GM19043 (cell line): ENCODE measurements at regions not wholly inside any gene's neighbourhood (a gene's known extent, or its start where the extent isn't known, plus 50 kb on each side); places are given as distances from the start of the nearest gene placed in this dataset.
"Not testable (repeated sequence)": the region's sequence is repeated elsewhere in the genome, so short reads cannot be mapped to it uniquely, and the experiment has no call there.

Source experiments
- ATAC-seq: cut with Tn5 transposase; IDR thresholded peaks from one replicate; pipeline ENCODE4 v1.9.1; 2021; ENCODE audit warnings: low read depth; ENCODE audit not compliant: unreplicated experiment

GRCh38 chr14:88064841-88065240 lies 59.9 kb downstream of the GPR65 start:
- no peak for ATAC-seq

- no peak for ATAC-seq
Observed at GRCh38 chr14:88069677-88070076, 64.7 kb downstream of the GPR65 start.

DNA sequence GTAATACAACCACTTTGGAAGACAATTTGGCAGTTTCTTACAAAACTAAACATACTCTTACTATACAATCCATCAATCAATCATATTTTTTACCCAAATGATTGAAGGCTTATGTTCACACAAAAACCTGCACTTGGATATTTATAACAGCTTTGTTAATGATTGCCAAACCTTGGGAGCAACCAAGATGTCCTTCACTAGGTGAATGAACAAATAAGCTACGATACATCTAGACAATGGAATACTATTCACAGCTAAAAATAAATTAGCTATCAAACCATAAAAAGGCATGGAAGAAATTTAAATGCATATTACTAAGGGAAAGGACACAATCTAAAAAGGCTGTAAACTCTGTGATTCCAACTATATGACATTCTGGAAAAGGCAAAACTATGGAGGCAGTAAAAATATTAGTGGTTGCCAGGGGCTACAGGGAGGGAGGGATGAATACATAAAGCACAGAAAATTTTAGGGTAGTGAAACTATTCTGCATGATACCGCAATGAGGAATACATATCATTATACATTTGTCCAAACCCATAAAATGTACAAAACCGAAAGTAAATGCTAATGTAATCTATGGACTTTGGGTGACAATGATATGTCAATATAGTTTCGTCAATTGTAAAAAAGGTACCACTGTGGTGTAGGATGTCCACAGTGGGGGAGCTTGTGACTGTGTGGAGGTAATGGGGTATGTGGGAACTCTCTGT lies 70.5 kb downstream of the GPR65 start:
- no peak for ATAC-seq

DNA sequence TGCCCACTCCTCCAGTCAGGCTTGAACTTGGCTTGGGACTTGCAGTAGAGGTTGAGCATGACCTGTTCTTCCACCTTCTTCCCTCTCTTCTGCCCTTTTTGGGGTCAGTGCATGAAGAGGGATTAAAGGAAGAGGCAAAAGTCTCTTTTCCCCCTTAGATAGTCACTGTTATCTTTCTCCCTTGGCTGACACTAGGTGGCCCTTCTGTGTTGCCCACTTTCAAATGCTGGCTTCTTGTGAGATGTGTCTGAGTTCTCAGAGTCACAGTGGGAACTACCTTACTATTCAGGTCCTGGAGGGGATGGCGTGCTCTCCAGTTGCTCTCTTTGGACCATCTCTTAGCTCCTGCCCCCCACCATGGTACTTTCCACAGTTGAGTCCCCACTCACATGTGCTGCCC lies 73.6 kb downstream of the GPR65 start:
- ATAC-seq, result no peak

GRCh38 chr14:88079624-88080023 lies 74.7 kb downstream of the GPR65 start:
- ATAC-seq, result no peak

- ATAC-seq, result no peak
Observed at GRCh38 chr14:88085736-88086135, 80.8 kb downstream of the GPR65 start.

DNA sequence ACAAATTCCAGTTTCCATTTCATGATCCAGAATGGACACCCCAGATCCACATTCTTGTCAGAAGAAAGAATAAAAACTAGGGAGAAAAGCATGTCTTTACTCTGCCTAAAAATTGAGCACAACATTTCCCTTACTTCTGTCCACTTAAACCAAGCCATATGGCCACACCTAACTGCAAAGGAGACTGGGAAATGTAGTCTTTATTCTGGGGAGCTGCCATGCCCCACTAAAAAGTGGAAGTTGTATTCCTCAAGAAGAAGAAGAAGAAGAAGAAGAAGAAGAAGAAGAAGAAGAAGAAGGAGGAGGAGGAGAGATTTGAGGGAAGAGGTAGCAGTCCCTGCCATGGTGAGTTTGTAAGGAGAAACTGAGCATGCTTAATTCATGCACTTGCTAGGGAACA lies 84.5 kb downstream of the GPR65 start:
- ATAC-seq, result no peak

DNA sequence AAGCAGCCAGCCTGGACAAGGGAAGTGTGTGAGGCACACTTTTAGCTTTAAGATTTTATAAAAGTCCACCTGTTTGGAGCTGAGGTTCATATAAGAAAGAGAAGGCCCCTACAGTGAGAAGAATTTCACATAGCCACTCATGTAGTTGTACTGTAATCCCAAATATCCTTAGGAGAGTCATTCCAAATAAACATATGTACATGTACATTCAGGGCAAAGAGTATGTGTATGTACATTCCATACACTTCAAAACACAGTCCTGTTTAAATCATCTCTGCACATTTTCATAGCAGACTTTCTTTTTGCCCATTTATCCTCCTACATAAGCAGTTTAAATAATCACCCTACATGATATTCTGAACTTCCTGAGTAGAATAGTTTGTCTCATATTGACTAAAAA lies 87.6 kb downstream of the GPR65 start:
- ATAC-seq, result no peak

GRCh38 chr14:88095791-88096190 lies 90.9 kb downstream of the GPR65 start:
- ATAC-seq, result no peak

- ATAC-seq, result no peak
Observed at GRCh38 chr14:88098163-88098562, 93.2 kb downstream of the GPR65 start.

DNA sequence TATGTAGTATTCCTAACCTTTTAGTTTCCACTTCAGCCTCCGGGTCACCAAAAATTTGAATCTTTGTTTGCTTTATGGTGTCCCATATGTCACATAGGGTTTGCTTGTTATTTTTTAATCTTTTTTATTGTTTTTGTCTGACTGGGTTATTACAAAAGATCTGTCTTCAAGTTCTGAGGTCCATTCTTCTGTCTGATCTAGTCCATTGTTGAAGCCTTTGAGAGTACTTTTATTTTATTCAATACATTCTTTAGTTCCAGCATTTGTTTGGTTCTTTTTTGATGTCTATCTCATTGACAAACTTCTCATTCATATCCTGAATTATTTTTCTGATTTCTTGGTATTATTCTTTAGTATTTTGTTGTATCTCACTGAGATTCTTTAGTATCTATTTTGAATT lies 99.8 kb downstream of the GPR65 start:
- no peak for ATAC-seq

DNA sequence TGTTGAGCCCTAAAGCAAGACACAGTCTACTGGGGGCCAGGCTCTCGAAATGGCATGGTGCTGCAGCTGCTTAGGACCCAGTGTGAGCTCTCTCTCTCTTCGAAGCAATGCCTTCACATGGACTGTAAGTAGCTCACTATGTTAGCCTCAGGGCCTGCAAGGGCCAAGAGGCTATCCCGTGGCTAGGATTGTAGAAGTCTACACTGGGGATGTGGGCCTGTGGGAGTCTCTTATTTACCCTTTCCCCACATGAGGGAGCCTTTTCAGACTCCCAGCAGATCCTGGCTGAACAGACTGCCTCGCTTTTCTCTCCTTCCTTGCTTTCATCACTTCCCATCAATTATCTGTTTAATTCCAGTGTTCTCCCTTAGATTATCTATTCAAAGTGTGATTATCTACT lies 101.4 kb downstream of the GPR65 start:
- no peak for ATAC-seq

GRCh38 chr14:88127669-88128068 lies 122.7 kb downstream of the GPR65 start:
- ATAC-seq, result not testable (repeated sequence)

- no peak for ATAC-seq
Observed at GRCh38 chr14:88128816-88129215, 123.9 kb downstream of the GPR65 start.

DNA sequence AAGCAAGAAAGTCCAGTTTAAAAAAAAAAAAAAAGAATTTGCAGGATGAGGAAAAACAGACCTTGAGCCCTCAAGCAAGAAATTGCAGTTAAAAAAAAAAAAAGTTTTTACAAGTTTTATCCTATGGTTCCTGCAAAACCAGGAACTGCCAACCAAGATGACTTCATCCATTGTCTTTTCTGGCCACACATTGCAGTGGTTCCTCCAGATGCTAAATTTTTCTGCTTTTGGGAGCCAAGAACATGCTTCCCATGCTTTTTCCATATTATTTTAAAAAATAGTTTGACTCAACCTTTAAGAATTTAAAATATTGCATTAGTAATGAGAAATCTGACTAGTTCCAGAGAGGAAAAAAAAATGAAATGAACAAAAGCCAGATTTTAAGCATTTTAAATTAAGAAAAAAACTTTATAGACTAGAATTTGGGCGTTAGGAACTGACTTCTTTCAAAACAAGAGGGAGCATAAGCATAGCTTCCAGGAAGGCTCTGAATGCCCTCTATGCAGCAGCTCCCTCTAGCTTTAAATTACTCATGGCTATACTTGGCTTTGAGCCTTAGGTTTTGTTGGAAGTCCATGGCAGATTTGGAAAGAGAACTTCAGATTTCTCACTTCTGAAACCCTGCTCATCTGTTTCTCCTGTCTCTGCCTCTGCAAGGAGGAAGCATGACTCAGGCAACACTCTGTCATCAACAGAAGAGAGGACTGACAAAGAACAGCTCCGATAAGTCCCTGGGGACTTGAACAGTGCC lies 124.5 kb downstream of the GPR65 start:
- peak; percentile 61 for ATAC-seq

DNA sequence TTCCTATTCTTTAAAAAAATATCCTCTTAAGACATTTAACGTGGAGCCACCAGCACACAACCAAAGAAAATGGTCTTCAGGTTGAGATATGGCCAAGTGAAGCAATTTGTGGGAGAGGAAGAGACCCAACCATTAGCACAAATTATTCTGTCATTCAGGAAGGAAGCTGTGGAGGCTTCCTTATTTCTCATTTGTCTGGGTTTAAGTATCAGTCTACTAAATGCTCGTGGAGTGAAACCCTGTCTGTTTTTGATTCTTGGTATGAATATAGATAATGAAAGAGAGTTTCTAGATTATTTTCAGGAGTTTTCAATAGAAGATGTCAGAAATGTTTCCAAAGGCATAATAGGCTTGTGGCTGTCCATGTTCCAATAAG lies 125.1 kb downstream of the GPR65 start:
- peak; percentile 38 for ATAC-seq
